ENCODE measurements at regions not wholly inside any gene's neighbourhood (a gene's known extent, or its start where the extent isn't known, plus 50 kb on each side); places are given as distances from the start of the nearest gene placed in this dataset.

DNA sequence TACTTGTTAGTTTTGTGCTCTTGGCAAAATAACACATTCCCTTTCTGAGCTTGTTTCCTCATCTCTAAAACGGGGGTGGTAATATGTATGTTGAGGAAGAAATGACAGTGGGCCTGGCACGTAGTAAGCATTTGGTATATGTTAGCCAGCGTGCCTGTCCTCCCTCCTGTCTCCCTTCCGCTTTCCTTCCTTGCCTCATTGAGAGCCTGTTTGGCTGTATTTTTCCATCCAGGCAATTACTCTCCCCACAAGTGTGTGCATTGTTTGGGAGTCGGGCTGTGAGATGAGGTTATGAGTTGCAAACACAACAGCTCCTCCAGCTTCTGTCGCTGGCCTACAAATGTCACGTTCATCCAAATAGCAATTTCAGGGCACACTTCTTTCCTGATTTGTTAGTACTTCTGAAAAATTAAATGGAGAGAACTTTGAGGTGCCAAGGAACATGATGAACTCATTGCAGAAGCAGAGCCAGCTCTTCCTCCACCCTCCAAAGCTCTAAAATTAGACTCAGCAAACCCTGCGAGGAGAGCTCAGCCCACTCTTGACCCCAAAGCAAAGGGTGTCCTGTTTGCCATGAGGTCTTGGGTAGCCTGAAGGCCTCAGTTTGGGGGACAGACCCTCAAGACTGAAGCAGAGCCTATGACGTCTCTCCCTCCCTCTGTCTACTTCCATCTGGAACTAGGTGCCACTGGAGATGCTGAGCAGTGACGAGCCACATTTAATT, 50.7 kb upstream of the TOX2 start:
- Mint-ChIP-seq H3K9me3 (no peaks in the 10 kb centered on the region), H3K36me3 (no peaks in the 10 kb centered on the region), H3K27me3 (ENCODE audit: low read depth) (peaks cover 2% of the 10 kb centered on the region), H3K4me1 (no peaks in the 10 kb centered on the region), H3K4me3 (no peak overlapping the region), H3K27ac (no peak overlapping the region)
- DNase-seq (ENCODE audit: low spot score in 2 of 2, unreplicated experiment in 2 of 2), result no peak
- TF ChIP-seq, protein P1, sequence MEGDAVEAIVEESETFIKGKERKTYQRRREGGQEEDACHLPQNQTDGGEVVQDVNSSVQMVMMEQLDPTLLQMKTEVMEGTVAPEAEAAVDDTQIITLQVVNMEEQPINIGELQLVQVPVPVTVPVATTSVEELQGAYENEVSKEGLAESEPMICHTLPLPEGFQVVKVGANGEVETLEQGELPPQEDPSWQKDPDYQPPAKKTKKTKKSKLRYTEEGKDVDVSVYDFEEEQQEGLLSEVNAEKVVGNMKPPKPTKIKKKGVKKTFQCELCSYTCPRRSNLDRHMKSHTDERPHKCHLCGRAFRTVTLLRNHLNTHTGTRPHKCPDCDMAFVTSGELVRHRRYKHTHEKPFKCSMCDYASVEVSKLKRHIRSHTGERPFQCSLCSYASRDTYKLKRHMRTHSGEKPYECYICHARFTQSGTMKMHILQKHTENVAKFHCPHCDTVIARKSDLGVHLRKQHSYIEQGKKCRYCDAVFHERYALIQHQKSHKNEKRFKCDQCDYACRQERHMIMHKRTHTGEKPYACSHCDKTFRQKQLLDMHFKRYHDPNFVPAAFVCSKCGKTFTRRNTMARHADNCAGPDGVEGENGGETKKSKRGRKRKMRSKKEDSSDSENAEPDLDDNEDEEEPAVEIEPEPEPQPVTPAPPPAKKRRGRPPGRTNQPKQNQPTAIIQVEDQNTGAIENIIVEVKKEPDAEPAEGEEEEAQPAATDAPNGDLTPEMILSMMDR (IDR thresholded peaks at IDR 0.05; ENCODE audit: unreplicated experiment), result no peak

DNA sequence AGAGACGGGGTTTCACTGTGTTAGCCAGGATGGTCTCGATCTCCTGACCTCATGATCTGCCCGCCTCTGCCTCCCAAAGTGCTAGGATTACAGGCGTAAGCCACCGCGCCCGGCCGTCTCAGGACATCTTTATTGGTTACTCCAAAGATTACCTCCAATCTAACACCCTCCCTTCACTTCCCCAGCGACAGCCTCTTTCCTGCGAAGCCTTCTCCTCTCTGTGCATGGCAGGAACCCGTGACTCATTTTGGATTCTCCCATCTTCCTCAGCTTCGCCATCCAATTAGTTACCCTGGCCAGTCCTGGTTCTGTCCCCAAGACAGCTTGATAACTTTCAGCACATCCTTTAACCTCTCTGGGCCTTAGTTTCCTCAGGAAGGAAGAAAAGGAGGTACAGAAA, 51.3 kb upstream of the TOX2 start:
- Mint-ChIP-seq H3K9me3 (no peaks in the 10 kb centered on the region), H3K36me3 (no peaks in the 10 kb centered on the region), H3K27ac (no peak overlapping the region), H3K4me1 (no peaks in the 10 kb centered on the region), H3K27me3 (ENCODE audit: low read depth) (peaks cover 2% of the 10 kb centered on the region), H3K4me3 (no peak overlapping the region)
- no peak for DNase-seq (ENCODE audit: low spot score in 2 of 2, unreplicated experiment in 2 of 2)
- TF ChIP-seq, protein P1 (IDR thresholded peaks at IDR 0.05; ENCODE audit: unreplicated experiment), result no peak

DNA sequence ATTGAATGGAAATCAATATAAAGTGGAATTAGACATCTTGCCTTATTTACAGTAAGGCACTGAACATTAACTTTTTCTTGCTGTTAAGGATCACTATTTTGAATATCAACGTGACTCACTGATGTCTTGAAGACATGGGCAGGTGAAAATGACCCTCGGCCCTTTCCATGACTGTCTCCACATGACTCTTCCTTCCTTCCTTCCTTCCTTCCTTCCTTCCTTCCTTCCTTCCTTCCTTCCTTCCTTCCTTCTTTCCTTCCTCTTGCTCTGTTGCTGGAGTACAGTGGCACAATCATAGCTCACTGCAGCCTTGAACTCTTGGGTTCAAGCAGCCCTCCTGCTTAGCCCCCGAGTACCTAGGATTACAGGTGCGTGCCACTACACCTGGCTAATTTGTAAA, 52.2 kb upstream of the TOX2 start:
- peaks cover 7% of the 10 kb centered on the region for H3K27me3 Mint-ChIP-seq (ENCODE audit: low read depth)
- no peaks in the 10 kb centered on the region for H3K4me1 Mint-ChIP-seq
- H3K27ac Mint-ChIP-seq, result no peak overlapping the region
- no peaks in the 10 kb centered on the region for H3K9me3 Mint-ChIP-seq
- no peaks in the 10 kb centered on the region for H3K36me3 Mint-ChIP-seq
- TF ChIP-seq, protein P1 (IDR thresholded peaks at IDR 0.05; ENCODE audit: unreplicated experiment), result no peak
- H3K4me3 Mint-ChIP-seq, result no peak overlapping the region
- DNase-seq (ENCODE audit: low spot score in 2 of 2, unreplicated experiment in 2 of 2), result no peak

DNA sequence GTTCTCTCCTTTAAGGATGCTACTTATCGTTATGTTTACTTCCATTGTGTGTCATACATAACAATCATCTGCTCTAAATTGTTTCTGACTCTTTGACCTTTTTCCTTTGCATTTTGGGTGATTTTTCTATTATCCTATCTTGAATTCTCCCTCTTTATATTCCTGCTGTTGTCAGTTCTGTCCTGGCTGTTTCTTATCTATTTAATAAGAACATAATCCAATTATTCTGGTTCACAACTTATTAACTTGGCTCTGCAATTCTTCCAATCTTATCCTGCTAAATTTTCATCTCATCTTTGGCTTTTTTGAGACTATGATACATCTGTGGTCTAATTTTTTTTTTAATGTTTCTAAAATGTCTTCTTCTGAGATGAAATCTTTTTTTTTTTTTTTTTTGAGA, 54.7 kb upstream of the TOX2 start:
- Mint-ChIP-seq H3K4me1 (no peaks in the 10 kb centered on the region), H3K27me3 (ENCODE audit: low read depth) (peaks cover 13% of the 10 kb centered on the region), H3K4me3 (no peak overlapping the region), H3K9me3 (peaks cover 3% of the 10 kb centered on the region), H3K36me3 (no peaks in the 10 kb centered on the region), H3K27ac (no peak overlapping the region)
- no peak for DNase-seq (ENCODE audit: low spot score in 2 of 2, unreplicated experiment in 2 of 2)
- TF ChIP-seq, protein P1 (IDR thresholded peaks at IDR 0.05; ENCODE audit: unreplicated experiment), result no peak

DNA sequence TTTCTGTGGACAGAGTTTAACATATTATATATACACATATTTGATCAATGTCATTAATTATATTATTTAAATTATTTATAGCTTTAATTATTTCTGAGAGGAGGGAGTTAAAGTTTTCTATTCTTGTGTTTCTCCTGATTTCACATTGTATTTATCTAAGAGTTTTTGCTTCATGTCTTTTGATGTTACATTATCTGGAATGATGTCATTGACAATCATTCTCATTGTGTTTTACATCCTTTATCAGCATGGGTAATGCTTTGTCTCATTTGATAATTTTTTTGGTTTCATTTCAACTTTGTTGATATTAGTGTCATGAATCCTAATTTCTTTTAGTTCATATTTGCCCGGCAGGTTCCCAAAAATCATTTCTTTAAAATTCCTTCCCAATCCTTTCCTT, 56.7 kb upstream of the TOX2 start:
- Mint-ChIP-seq H3K9me3 (peaks cover 3% of the 10 kb centered on the region), H3K27ac (no peak overlapping the region), H3K27me3 (ENCODE audit: low read depth) (peaks cover 11% of the 10 kb centered on the region), H3K36me3 (no peaks in the 10 kb centered on the region), H3K4me3 (no peak overlapping the region), H3K4me1 (no peaks in the 10 kb centered on the region)
- TF ChIP-seq, protein P1 (IDR thresholded peaks at IDR 0.05; ENCODE audit: unreplicated experiment), result no peak
- no peak for DNase-seq (ENCODE audit: low spot score in 2 of 2, unreplicated experiment in 2 of 2)

Measured in mesothelial cell of epicardium (in vitro differentiated cells).